HEK293 (cell line): ENCODE measurements at regions not wholly inside any gene's neighbourhood (a gene's known extent, or its start where the extent isn't known, plus 50 kb on each side); places are given as distances from the start of the nearest gene placed in this dataset.

Source experiments
- CTCF ChIA-PET: fragments of 350-600 bp; formaldehyde crosslinking; extraction: SDS; loops from one replicate; lab custom pipeline; 2021; ENCODE audit warnings: antibody characterized with exemption; lab: Yijun Ruan, JAX
- POLR2A ChIA-PET: fragments of 300-600 bp; formaldehyde crosslinking; extraction: SDS; loops from one replicate; lab custom pipeline; 2020; ENCODE audit warnings: antibody characterized with exemption, inconsistent platforms; lab: Yijun Ruan, JAX
- H3K27ac ChIP-seq: fragments of 200-500 bp; sonication (Bioruptor generic); 2 replicates; pipeline ENCODE4 v1.5.1; 2014; ENCODE audit warnings: low read depth, low read length, control low read depth, inconsistent platforms; ENCODE audit errors: extremely low read depth
- H3K36me3 ChIP-seq, 2 experiments: fragments of 200-500 bp in 1 of 2; sonication (Bioruptor generic) in 1 of 2; 1 replicate in 1 of 2; 2 replicates in 1 of 2; pipeline ENCODE4 v1.5.1; 2014 to 2017; ENCODE audit warnings: inconsistent platforms in 2 of 2, low read length in 2 of 2; ENCODE audit not compliant: control insufficient read depth in 2 of 2, insufficient read depth in 1 of 2
- H3K4me1 ChIP-seq: fragments of 200-500 bp; sonication (Bioruptor generic); 2 replicates; pipeline ENCODE4 v1.5.1; 2014; ENCODE audit warnings: mild to moderate bottlenecking, low read length, inconsistent platforms; ENCODE audit not compliant: control insufficient read depth, insufficient read depth
- H3K4me3 ChIP-seq: 2 replicates; pipeline ENCODE4 v1.5.1; 2011; ENCODE audit warnings: low read depth, mild to moderate bottlenecking, control low read depth, low read length, moderate library complexity
- H3K9me3 ChIP-seq: fragments of 200-500 bp; sonication (Bioruptor generic); 2 replicates; pipeline ENCODE4 v1.5.1; 2014; ENCODE audit warnings: low read depth, low read length, inconsistent platforms; ENCODE audit not compliant: control insufficient read depth, insufficient read depth
- GFI1B ChIP-seq: fragments of 450-650 bp; formaldehyde crosslinking; IDR thresholded peaks from 2 replicates; pipeline ENCODE4 v1.5.1; 2016; ENCODE audit warnings: missing biosample characterization, missing genetic modification characterization
- GLI2 ChIP-seq: fragments of 450-650 bp; formaldehyde crosslinking; IDR thresholded peaks from 2 replicates; pipeline ENCODE4; 2017; ENCODE audit warnings: missing biosample characterization, missing genetic modification characterization, low read depth, borderline replicate concordance
- HOXD13 ChIP-seq: sonication (generic); formaldehyde crosslinking; IDR thresholded peaks from 2 replicates; pipeline ENCODE4 v1.8.0; 2022; ENCODE audit warnings: missing genetic modification reagents, borderline replicate concordance
- KLF9 ChIP-seq: fragments of 450-650 bp; formaldehyde crosslinking; IDR thresholded peaks from 2 replicates; pipeline ENCODE4 v1.5.1; 2016; ENCODE audit warnings: missing biosample characterization, missing genetic modification characterization, low read depth
- OSR2 ChIP-seq: fragments of 450-650 bp; formaldehyde crosslinking; IDR thresholded peaks from 2 replicates; pipeline ENCODE4 v1.5.1; 2016; ENCODE audit warnings: missing biosample characterization, missing genetic modification characterization
- PRDM6 ChIP-seq: fragments of 450-650 bp; formaldehyde crosslinking; IDR thresholded peaks from 2 replicates; pipeline ENCODE4 v1.5.1; 2017; ENCODE audit warnings: missing biosample characterization, missing genetic modification characterization
- RBAK ChIP-seq: fragments of 450-650 bp; formaldehyde crosslinking; IDR thresholded peaks from 2 replicates; pipeline ENCODE4 v1.5.1; 2016; ENCODE audit warnings: missing biosample characterization, missing genetic modification characterization
- SCRT1 ChIP-seq: fragments of 450-650 bp; formaldehyde crosslinking; IDR thresholded peaks from 2 replicates; pipeline ENCODE4 v1.5.1; 2016; ENCODE audit warnings: missing biosample characterization, missing genetic modification characterization, borderline replicate concordance
- TRIM28 ChIP-seq: IDR thresholded peaks from 2 replicates; pipeline ENCODE4 v1.6.1; 2011; ENCODE audit warnings: low read length, control low read depth, borderline replicate concordance
- WT1 ChIP-seq: fragments of 450-650 bp; formaldehyde crosslinking; IDR thresholded peaks from 2 replicates; pipeline ENCODE4 v1.5.1; 2016; ENCODE audit warnings: missing biosample characterization, missing genetic modification characterization
- ZBTB17 ChIP-seq: fragments of 450-650 bp; formaldehyde crosslinking; IDR thresholded peaks from 2 replicates; pipeline ENCODE4 v1.5.1; 2016; ENCODE audit warnings: missing biosample characterization, missing genetic modification characterization
- ZBTB20 ChIP-seq: fragments of 450-650 bp; formaldehyde crosslinking; IDR thresholded peaks from 2 replicates; pipeline ENCODE4 v1.5.1; 2016; ENCODE audit warnings: missing biosample characterization, missing genetic modification characterization
- ZFHX2 ChIP-seq: fragments of 450-650 bp; formaldehyde crosslinking; conservative IDR thresholded peaks from 2 replicates; pipeline ENCODE4 v1.5.1; 2016; ENCODE audit warnings: missing biosample characterization, missing genetic modification characterization
- ZFP3 ChIP-seq: fragments of 450-650 bp; formaldehyde crosslinking; IDR thresholded peaks from 2 replicates; pipeline ENCODE4 v1.5.1; 2016; ENCODE audit warnings: low read depth, missing biosample characterization, missing genetic modification characterization
- ZFP37 ChIP-seq: fragments of 450-650 bp; formaldehyde crosslinking; IDR thresholded peaks from 2 replicates; pipeline ENCODE4 v1.5.1; 2016; ENCODE audit warnings: missing biosample characterization, missing genetic modification characterization
- ZNF112 ChIP-seq: fragments of 450-650 bp; formaldehyde crosslinking; IDR thresholded peaks from 2 replicates; pipeline ENCODE4 v1.5.0; 2017; ENCODE audit warnings: missing biosample characterization, missing genetic modification characterization
- ZNF121 ChIP-seq: fragments of 450-650 bp; formaldehyde crosslinking; IDR thresholded peaks from 2 replicates; pipeline ENCODE4 v1.5.1; 2016; ENCODE audit warnings: missing biosample characterization, missing genetic modification characterization
- ZNF133 ChIP-seq: fragments of 450-650 bp; formaldehyde crosslinking; IDR thresholded peaks from 2 replicates; pipeline ENCODE4 v1.5.1; 2016; ENCODE audit warnings: missing biosample characterization, missing genetic modification characterization
- ZNF239 ChIP-seq: fragments of 450-650 bp; formaldehyde crosslinking; IDR thresholded peaks from 2 replicates; pipeline ENCODE4 v1.5.1; 2016; ENCODE audit warnings: missing biosample characterization, missing genetic modification characterization
- ZNF280D ChIP-seq: fragments of 450-650 bp; formaldehyde crosslinking; IDR thresholded peaks from 2 replicates; pipeline ENCODE4 v1.5.1; 2016; ENCODE audit warnings: missing biosample characterization, missing genetic modification characterization
- ZNF391 ChIP-seq: fragments of 450-650 bp; formaldehyde crosslinking; IDR thresholded peaks from 2 replicates; pipeline ENCODE4 v1.5.1; 2016; ENCODE audit warnings: low read depth, missing biosample characterization, missing genetic modification characterization, borderline replicate concordance
- ZNF394 ChIP-seq: fragments of 450-650 bp; formaldehyde crosslinking; IDR thresholded peaks from 2 replicates; pipeline ENCODE4 v1.5.1; 2016; ENCODE audit warnings: missing biosample characterization, missing genetic modification characterization, mild to moderate bottlenecking, moderate library complexity, borderline replicate concordance
- ZNF585B ChIP-seq: fragments of 450-650 bp; formaldehyde crosslinking; IDR thresholded peaks from 2 replicates; pipeline ENCODE4 v1.5.1; 2016; ENCODE audit warnings: missing biosample characterization, missing genetic modification characterization
- ZNF596 ChIP-seq: fragments of 450-650 bp; IDR thresholded peaks from 2 replicates; pipeline ENCODE4 v1.5.0; 2018; ENCODE audit warnings: missing biosample characterization, mild to moderate bottlenecking, missing genetic modification characterization, moderate library complexity
- ZNF610 ChIP-seq: fragments of 450-650 bp; formaldehyde crosslinking; IDR thresholded peaks from 2 replicates; pipeline ENCODE4 v1.5.1; 2016; ENCODE audit warnings: missing biosample characterization, missing genetic modification characterization, borderline replicate concordance
- ZNF660 ChIP-seq: fragments of 450-650 bp; IDR thresholded peaks from 2 replicates; pipeline ENCODE4 v1.5.1; 2018; ENCODE audit warnings: missing biosample characterization, mild to moderate bottlenecking, missing genetic modification characterization
- ZNF704 ChIP-seq: fragments of 450-650 bp; formaldehyde crosslinking; IDR thresholded peaks from 2 replicates; pipeline ENCODE4 v1.5.1; 2016; ENCODE audit warnings: missing biosample characterization, missing genetic modification characterization
- ZNF707 ChIP-seq: fragments of 450-650 bp; formaldehyde crosslinking; IDR thresholded peaks from 2 replicates; pipeline ENCODE4 v1.5.1; 2016; ENCODE audit warnings: missing biosample characterization, missing genetic modification characterization
- ZNF792 ChIP-seq: fragments of 450-650 bp; formaldehyde crosslinking; IDR thresholded peaks from 2 replicates; pipeline ENCODE4 v1.5.1; 2016; ENCODE audit warnings: missing biosample characterization, missing genetic modification characterization
- TF ChIP-seq, protein P1 (sequence below): fragments of 450-650 bp; formaldehyde crosslinking; IDR thresholded peaks from 2 replicates; pipeline ENCODE4 v1.5.1; 2016; ENCODE audit warnings: missing biosample characterization, missing genetic modification characterization
- TF ChIP-seq, protein P2 (sequence below): fragments of 450-650 bp; formaldehyde crosslinking; IDR thresholded peaks from 2 replicates; pipeline ENCODE4; 2016; ENCODE audit warnings: missing biosample characterization, missing genetic modification characterization

DNA sequence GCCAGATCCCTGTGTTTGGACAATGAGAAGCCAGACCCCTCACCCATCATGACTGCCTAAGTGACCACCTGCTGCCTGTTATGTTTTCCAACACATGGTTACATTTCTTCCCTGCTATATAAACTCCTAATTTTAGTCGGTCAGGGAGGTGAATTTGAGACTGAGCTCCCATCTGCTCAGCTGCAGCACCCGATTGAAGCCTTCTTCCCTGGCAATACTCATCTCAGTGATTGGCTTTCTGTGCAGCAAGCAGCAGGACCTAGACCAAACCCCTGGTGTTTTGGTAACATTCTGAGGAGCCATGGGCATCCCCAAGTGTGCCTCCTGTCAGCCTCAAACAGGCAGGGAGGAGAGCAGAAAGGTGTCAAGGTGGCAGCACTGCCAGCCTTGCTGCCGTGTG is 141.2 kb downstream of the CD8B2 start:
- ChIA-PET POLR2A (no interaction called here), CTCF (no interaction called here)
- H3K4me1 ChIP-seq, result no peaks in the 10 kb centered on the region
- TF ChIP-seq ZNF610 (tag by site-specific recombination) (no peak), ZNF660 (no peak), ZFP3 (tag by site-specific recombination) (no peak), ZNF792 (tag by site-specific recombination) (no peak), ZFHX2 (tag by site-specific recombination) (no peak), ZNF121 (tag by site-specific recombination) (no peak), ZNF596 (no peak), ZNF280D (tag by site-specific recombination) (no peak), ZNF133 (no peak), KLF9 (tag by site-specific recombination) (no peak), GFI1B (tag by site-specific recombination) (no peak), ZNF239 (tag by site-specific recombination) (no peak), RBAK (tag by site-specific recombination) (no peak), ZNF585B (tag by site-specific recombination) (no peak), SCRT1 (tag by site-specific recombination) (no peak), ZBTB17 (tag by site-specific recombination) (no peak), ZNF394 (no peak), ZFP37 (no peak)
- TF ChIP-seq, protein P1, sequence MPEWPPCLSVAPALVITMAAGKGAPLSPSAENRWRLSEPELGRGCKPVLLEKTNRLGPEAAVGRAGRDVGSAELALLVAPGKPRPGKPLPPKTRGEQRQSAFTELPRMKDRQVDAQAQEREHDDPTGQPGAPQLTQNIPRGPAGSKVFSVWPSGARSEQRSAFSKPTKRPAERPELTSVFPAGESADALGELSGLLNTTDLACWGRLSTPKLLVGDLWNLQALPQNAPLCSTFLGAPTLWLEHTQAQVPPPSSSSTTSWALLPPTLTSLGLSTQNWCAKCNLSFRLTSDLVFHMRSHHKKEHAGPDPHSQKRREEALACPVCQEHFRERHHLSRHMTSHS (tag by site-specific recombination), result no peak
- H3K4me3 ChIP-seq, result no peak overlapping the region
- H3K36me3 ChIP-seq, result no peaks in the 10 kb centered on the region
- H3K27ac ChIP-seq, result no peak overlapping the region
- no peaks in the 10 kb centered on the region for H3K9me3 ChIP-seq

- Histone ChIP-seq H3K36me3 (no peaks in the 10 kb centered on the region), H3K4me3 (no peak overlapping the region), H3K27ac (no peak overlapping the region), H3K9me3 (no peaks in the 10 kb centered on the region)
- CTCF ChIA-PET, result no interaction called here
- no peak for TF ChIP-seq SCRT1 (tag by site-specific recombination)
- TF ChIP-seq, protein P2, sequence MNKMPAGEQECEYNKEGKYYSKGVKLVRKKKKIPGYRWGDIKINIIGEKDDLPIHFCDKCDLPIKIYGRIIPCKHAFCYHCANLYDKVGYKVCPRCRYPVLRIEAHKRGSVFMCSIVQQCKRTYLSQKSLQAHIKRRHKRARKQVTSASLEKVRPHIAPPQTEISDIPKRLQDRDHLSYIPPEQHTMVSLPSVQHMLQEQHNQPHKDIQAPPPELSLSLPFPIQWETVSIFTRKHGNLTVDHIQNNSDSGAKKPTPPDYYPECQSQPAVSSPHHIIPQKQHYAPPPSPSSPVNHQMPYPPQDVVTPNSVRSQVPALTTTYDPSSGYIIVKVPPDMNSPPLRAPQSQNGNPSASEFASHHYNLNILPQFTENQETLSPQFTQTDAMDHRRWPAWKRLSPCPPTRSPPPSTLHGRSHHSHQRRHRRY (tag by site-specific recombination), result no peak
- TF ChIP-seq ZNF707 (tag by site-specific recombination), result no peak
- no peak for TF ChIP-seq OSR2 (tag by site-specific recombination)
- no peak for TF ChIP-seq GFI1B (tag by site-specific recombination)
- no peak for TF ChIP-seq HOXD13 (CRISPR knock-in tag)
- no peak for TF ChIP-seq ZNF112 (tag by site-specific recombination)
- TF ChIP-seq PRDM6 (tag by site-specific recombination), result no peak
- no peak for TF ChIP-seq ZNF704 (tag by site-specific recombination)
- no peak for TF ChIP-seq GLI2 (tag by site-specific recombination)
- TF ChIP-seq ZNF391, result no peak
- no peak for TF ChIP-seq TRIM28
- no peak for TF ChIP-seq WT1
- TF ChIP-seq ZBTB20 (tag by site-specific recombination), result no peak
- TF ChIP-seq, all 188 proteins: peak for 0
- no peaks in the 10 kb centered on the region for H3K4me1 ChIP-seq
- POLR2A ChIA-PET, result no interaction called here
These were observed 142.8 kb downstream of the CD8B2 start for GRCh38 chr2:106629981-106630380.
